AG10803 (cell line): ENCODE measurements at regions not wholly inside any gene's neighbourhood (a gene's known extent, or its start where the extent isn't known, plus 50 kb on each side); places are given as distances from the start of the nearest gene placed in this dataset.

Experiments used
- DNase-seq: peaks from one replicate; pipeline ENCODE4 v3.0.0; 2010; ENCODE audit warnings: low read depth
- H3K4me3 ChIP-seq: 2 replicates; pipeline ENCODE4 v1.5.1; 2011; ENCODE audit warnings: mild to moderate bottlenecking, low read length, control low read depth
- CTCF ChIP-seq: conservative IDR thresholded peaks from 2 replicates; pipeline ENCODE4 v1.5.1; 2011; ENCODE audit warnings: mild to moderate bottlenecking, low read length, control low read depth, inconsistent platforms

- no peak for TF ChIP-seq CTCF
- H3K4me3 ChIP-seq, result no peak overlapping the region
- no peak for DNase-seq
Measured at GRCh38 chr2:7407906-7408680, 490.9 kb downstream of the RNF144A start.

GRCh38 chr2:7411691-7412090 lies 494.5 kb downstream of the RNF144A start:
- DNase-seq, result no peak
- no peak overlapping the region for H3K4me3 ChIP-seq
- no peak for TF ChIP-seq CTCF

GRCh38 chr2:7417845-7418742 lies 500.9 kb downstream of the RNF144A start:
- H3K4me3 ChIP-seq, result no peak overlapping the region
- no peak for DNase-seq
- TF ChIP-seq CTCF, result no peak

GRCh38 chr2:7419186-7419585 lies 502.0 kb downstream of the RNF144A start:
- no peak for DNase-seq
- no peak for TF ChIP-seq CTCF

GRCh38 chr2:7419814-7420311 lies 502.7 kb downstream of the RNF144A start:
- H3K4me3 ChIP-seq, result no peak overlapping the region
- TF ChIP-seq CTCF, result no peak
- no peak for DNase-seq

More at GRCh38 chr2:7419186-7419585, 502.0 kb downstream of the RNF144A start:
- H3K4me3 ChIP-seq, result no peak overlapping the region

- H3K4me3 ChIP-seq, result no peak overlapping the region
- no peak for DNase-seq
- TF ChIP-seq CTCF, result no peak
Measured at GRCh38 chr2:7420530-7420929, 503.3 kb downstream of the RNF144A start.
